Body of pancreas (tissue), 4 donors: ENCODE measurements at regions not wholly inside any gene's neighbourhood (a gene's known extent, or its start where the extent isn't known, plus 50 kb on each side); places are given as distances from the start of the nearest gene placed in this dataset.

Experiments
- ATAC-seq: fragments of 150-250 bp; one replicate; pipeline ENCODE4 v1.9.1; 2016
- DNase-seq, 4 donors: peaks; one replicate each; pipeline ENCODE4 v3.0.0-alpha.2; 2019
- H3K27ac ChIP-seq, 4 donors: fragments of 200-600 bp; sonication (generic); 1 replicate in 3 of 4; 2 replicates in 1 of 4; pipeline versions ENCODE4 v1.5.1 to v1.6.1; 2016 to 2019; ENCODE audit warnings: mild to moderate bottlenecking in 1 of 4, mixed read lengths in 1 of 4, moderate library complexity in 1 of 4
- H3K27me3 ChIP-seq, 2 donors: fragments of 200-600 bp; sonication (generic); one replicate each; pipeline ENCODE4 v1.6.0; 2016; ENCODE audit warnings: mild to moderate bottlenecking in 1 of 2
- H3K36me3 ChIP-seq, 2 donors: fragments of 200-600 bp; sonication (generic); replicated peaks in 1 of 2; 2 replicates each; pipeline ENCODE4 v1.5.1; 2016; ENCODE audit warnings: low read depth in 2 of 2; ENCODE audit not compliant: insufficient read depth in 1 of 2
- H3K4me1 ChIP-seq: fragments of 200-600 bp; sonication (generic); one replicate; pipeline ENCODE4 v1.6.0; 2016
- H3K4me3 ChIP-seq, 2 donors: fragments of 200-600 bp; sonication (generic); 1 replicate in 1 of 2; 2 replicates in 1 of 2; pipeline ENCODE4 v1.5.1; 2016 to 2019
- H3K9me3 ChIP-seq, 3 donors: fragments of 200-600 bp; sonication (generic); 1 replicate in 2 of 3; 2 replicates in 1 of 3; pipeline ENCODE4 v1.5.1; 2016
- POLR2A ChIP-seq, 3 donors: fragments of 450-650 bp; IDR thresholded peaks; one replicate each; pipeline ENCODE4 v1.6.1; 2016; ENCODE audit warnings: antibody characterized with exemption in 3 of 3, mild to moderate bottlenecking in 2 of 3
- WGBS, 2 donors: methylation state at CpG; one replicate each; pipeline ENCODE4 v1.1.5; 2017; 5-methylcytosine and 5-hydroxymethylcytosine counted together
- intact Hi-C: fragments of 100-400 bp; cut with DNase I; formaldehyde crosslinking; loops from one replicate; pipeline ENCODE4 v1.15.1; 2023
- TF ChIP-seq, protein P1 (sequence below), 7 experiments: fragments of 450-650 bp in 4 of 7; fragments of 200-600 bp in 3 of 7; sonication (generic) in 3 of 7; IDR thresholded peaks; one replicate each; pipeline ENCODE4 v1.5.1; 2016 to 2019; ENCODE audit warnings: antibody characterized with exemption in 7 of 7

DNA sequence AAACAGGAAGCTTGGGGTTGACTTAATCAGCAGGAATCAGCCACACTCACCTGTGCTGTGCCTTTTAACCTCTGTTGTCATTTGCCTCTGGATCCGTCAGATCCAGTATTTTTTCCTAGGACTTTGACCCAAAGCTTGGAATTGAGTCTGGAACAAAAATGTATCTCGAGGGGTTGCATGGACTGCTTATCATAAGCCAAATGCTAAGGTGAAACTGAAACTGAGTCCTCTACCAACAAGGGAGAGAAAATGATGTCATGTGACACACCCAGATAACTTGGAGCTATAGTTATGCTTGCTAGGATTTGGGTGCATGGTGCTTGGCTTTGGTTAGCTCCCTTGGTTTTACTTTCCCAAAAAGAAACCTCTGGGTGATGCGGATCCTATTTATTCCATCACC lies 2158.6 kb upstream of the PIK3C3 start:
- WGBS, 2 donors = 55 to 68% methylated on average over 3 of the region's 3 CpGs
- intact Hi-C loops = no loop called here
- H3K4me1 ChIP-seq = no peaks in the 10 kb centered on the region
- H3K36me3 ChIP-seq = no peaks in the 10 kb centered on the region
- no peak overlapping the region for H3K4me3 ChIP-seq
- no peaks in the 10 kb centered on the region for H3K27me3 ChIP-seq
- ATAC-seq = no peak
- DNase-seq = no peak
- no peaks in the 10 kb centered on the region for H3K9me3 ChIP-seq
- TF ChIP-seq POLR2A (IDR thresholded peaks at IDR 0.05) = no peak
- TF ChIP-seq, protein P1, sequence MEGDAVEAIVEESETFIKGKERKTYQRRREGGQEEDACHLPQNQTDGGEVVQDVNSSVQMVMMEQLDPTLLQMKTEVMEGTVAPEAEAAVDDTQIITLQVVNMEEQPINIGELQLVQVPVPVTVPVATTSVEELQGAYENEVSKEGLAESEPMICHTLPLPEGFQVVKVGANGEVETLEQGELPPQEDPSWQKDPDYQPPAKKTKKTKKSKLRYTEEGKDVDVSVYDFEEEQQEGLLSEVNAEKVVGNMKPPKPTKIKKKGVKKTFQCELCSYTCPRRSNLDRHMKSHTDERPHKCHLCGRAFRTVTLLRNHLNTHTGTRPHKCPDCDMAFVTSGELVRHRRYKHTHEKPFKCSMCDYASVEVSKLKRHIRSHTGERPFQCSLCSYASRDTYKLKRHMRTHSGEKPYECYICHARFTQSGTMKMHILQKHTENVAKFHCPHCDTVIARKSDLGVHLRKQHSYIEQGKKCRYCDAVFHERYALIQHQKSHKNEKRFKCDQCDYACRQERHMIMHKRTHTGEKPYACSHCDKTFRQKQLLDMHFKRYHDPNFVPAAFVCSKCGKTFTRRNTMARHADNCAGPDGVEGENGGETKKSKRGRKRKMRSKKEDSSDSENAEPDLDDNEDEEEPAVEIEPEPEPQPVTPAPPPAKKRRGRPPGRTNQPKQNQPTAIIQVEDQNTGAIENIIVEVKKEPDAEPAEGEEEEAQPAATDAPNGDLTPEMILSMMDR (IDR thresholded peaks at IDR 0.05) = no peak
- H3K27ac ChIP-seq = no peak overlapping the region

DNA sequence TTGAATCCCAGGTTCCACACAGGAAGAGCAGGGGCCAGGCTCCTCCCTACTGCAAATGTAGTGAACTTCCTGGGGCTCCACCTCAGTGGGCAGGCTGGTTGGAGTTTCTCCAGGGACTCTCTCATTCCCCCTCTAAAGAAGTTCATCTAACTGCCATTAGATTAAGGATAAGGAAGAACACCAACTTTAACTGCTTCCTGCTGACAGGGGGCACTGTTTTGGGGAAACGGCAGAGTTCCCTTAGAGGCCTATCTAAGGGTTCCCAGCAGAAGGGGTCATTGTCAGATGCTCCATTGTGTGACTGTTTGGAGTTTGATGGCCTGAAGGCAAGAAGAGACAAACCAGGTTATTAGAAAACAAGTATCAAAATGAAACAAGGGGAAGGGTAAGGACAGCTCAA lies 2159.7 kb upstream of the PIK3C3 start:
- intact Hi-C loops = no loop called here
- H3K27ac ChIP-seq = no peak overlapping the region
- WGBS, 2 donors = 71 to 77% methylated on average over 1 of the region's 1 CpG
- no peaks in the 10 kb centered on the region for H3K36me3 ChIP-seq
- TF ChIP-seq POLR2A (IDR thresholded peaks at IDR 0.05) = no peak
- TF ChIP-seq, protein P1 (IDR thresholded peaks at IDR 0.05) = no peak
- ATAC-seq = no peak
- no peaks in the 10 kb centered on the region for H3K27me3 ChIP-seq
- no peak for DNase-seq
- no peak overlapping the region for H3K4me3 ChIP-seq
- no peaks in the 10 kb centered on the region for H3K9me3 ChIP-seq
- H3K4me1 ChIP-seq = no peaks in the 10 kb centered on the region

DNA sequence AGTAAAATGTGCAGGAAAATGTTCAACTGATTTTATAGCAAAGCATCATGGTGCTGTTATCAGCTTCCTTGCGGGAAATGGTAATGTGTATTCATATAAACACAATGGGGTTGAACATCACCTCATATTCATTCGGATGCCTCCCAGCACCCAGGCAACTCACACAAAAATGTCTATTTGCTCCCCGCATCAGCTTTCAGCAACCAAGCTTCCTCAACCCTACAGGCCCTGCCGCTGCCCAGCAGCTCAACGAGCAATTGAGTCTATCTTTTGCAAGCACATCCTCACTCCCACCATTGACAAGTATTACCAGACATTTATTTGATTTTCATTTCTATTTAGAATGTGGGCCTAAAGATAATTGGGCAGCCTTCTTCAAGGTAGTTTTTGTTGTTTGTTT lies 2161.4 kb upstream of the PIK3C3 start:
- WGBS, 2 donors = 77 to 93% methylated on average over 5 of the region's 5 CpGs
- Histone ChIP-seq H3K27me3 (no peaks in the 10 kb centered on the region), H3K27ac (no peak overlapping the region), H3K36me3 (no peaks in the 10 kb centered on the region), H3K4me3 (no peak overlapping the region), H3K9me3 (no peaks in the 10 kb centered on the region), H3K4me1 (no peaks in the 10 kb centered on the region)
- intact Hi-C loops = no loop called here
- TF ChIP-seq POLR2A (IDR thresholded peaks at IDR 0.05) = no peak
- TF ChIP-seq, protein P1 (IDR thresholded peaks at IDR 0.05) = no peak
- no peak for ATAC-seq
- DNase-seq = no peak

- no peaks in the 10 kb centered on the region for H3K36me3 ChIP-seq
- no peaks in the 10 kb centered on the region for H3K27me3 ChIP-seq
- H3K9me3 ChIP-seq = no peaks in the 10 kb centered on the region
- no peak overlapping the region for H3K4me3 ChIP-seq
- intact Hi-C loops = no loop called here
- no peaks in the 10 kb centered on the region for H3K4me1 ChIP-seq
- ATAC-seq = no peak
- H3K27ac ChIP-seq = no peak overlapping the region
- TF ChIP-seq, protein P1 (IDR thresholded peaks at IDR 0.05) = no peak
- TF ChIP-seq POLR2A (IDR thresholded peaks at IDR 0.05) = no peak
- no peak for DNase-seq
- WGBS, 2 donors = 82 to 94% methylated on average over 1 of the region's 1 CpG
Observed at GRCh38 chr18:39788383-39788782, 2166.7 kb upstream of the PIK3C3 start.

DNA sequence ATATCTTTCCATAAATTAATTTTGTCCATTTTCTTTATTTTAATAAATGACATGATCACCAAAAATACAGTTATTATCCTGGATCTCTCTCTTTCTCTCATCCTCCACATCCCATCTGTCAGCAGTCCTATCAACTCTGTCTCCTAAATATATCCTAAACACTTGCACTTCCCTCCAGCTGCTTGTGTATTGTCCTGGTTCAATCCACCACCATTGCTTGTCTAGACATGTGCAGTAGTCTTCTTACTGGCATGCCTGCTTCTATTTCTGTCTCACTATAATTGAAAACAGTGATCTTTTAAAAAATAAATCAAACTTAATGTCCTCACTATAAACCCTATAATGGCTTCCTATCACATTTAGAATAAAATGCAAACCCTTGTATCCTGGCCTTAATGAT lies 2168.6 kb upstream of the PIK3C3 start:
- no peaks in the 10 kb centered on the region for H3K9me3 ChIP-seq
- DNase-seq (no peak), ATAC-seq (no peak)
- H3K36me3 ChIP-seq = no peaks in the 10 kb centered on the region
- H3K27me3 ChIP-seq = no peaks in the 10 kb centered on the region
- TF ChIP-seq, protein P1 (IDR thresholded peaks at IDR 0.05) = no peak
- TF ChIP-seq POLR2A (IDR thresholded peaks at IDR 0.05) = no peak
- H3K4me1 ChIP-seq = no peaks in the 10 kb centered on the region
- no peak overlapping the region for H3K27ac ChIP-seq
- no peak overlapping the region for H3K4me3 ChIP-seq
- intact Hi-C loops = no loop called here
